ENCODE measurements at regions not wholly inside any gene's neighbourhood (a gene's known extent, or its start where the extent isn't known, plus 50 kb on each side); places are given as distances from the start of the nearest gene placed in this dataset.

DNA sequence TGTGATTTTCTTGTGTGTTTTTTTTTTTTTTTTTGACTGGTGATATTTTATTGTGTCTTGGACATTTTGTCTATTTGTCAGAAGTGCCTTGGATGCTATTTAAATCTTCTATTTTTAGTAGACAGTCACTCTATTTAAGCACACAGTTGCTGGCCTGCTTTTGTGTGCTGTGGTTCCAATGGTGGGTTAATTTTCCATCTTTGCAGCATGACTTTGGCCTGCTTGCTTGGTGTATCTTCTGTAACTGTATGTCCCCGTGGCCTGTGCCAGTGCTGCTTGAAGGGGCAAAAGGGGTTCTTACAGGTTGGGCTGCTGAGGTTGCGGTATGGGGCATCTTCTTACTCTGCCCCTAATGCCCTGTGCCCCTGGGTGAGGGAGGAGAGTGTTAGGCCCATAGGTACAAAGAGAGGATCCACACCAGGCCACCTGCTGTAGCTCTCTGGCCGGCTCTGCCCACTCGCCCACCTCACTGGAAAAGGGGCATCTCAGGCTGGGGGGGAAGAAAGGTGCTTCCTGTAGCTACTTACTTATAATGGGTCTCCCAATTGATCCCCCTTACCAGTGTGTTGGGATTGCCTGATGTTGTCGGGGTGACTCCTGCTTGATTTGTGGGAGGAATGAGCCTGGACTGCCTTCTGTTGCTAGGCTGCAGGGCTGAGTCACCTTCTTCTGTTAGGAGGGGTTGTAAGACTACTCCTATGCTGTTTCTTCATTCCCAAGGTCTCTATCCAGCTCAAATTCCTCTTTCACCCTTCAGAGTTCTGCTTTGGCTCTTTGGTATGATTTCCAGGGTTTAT lies 490.0 kb upstream of the HS6ST1 start:
- TF ChIP-seq, protein P1, sequence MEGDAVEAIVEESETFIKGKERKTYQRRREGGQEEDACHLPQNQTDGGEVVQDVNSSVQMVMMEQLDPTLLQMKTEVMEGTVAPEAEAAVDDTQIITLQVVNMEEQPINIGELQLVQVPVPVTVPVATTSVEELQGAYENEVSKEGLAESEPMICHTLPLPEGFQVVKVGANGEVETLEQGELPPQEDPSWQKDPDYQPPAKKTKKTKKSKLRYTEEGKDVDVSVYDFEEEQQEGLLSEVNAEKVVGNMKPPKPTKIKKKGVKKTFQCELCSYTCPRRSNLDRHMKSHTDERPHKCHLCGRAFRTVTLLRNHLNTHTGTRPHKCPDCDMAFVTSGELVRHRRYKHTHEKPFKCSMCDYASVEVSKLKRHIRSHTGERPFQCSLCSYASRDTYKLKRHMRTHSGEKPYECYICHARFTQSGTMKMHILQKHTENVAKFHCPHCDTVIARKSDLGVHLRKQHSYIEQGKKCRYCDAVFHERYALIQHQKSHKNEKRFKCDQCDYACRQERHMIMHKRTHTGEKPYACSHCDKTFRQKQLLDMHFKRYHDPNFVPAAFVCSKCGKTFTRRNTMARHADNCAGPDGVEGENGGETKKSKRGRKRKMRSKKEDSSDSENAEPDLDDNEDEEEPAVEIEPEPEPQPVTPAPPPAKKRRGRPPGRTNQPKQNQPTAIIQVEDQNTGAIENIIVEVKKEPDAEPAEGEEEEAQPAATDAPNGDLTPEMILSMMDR (IDR thresholded peaks at IDR 0.05) = no peak
- TF ChIP-seq, protein P2, sequence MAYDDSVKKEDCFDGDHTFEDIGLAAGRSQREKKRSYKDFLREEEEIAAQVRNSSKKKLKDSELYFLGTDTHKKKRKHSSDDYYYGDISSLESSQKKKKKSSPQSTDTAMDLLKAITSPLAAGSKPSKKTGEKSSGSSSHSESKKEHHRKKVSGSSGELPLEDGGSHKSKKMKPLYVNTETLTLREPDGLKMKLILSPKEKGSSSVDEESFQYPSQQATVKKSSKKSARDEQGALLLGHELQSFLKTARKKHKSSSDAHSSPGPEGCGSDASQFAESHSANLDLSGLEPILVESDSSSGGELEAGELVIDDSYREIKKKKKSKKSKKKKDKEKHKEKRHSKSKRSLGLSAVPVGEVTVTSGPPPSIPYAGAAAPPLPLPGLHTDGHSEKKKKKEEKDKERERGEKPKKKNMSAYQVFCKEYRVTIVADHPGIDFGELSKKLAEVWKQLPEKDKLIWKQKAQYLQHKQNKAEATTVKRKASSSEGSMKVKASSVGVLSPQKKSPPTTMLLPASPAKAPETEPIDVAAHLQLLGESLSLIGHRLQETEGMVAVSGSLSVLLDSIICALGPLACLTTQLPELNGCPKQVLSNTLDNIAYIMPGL (CRISPR knock-in tag; IDR thresholded peaks at IDR 0.05) = no peak
- TF ChIP-seq, protein P3, sequence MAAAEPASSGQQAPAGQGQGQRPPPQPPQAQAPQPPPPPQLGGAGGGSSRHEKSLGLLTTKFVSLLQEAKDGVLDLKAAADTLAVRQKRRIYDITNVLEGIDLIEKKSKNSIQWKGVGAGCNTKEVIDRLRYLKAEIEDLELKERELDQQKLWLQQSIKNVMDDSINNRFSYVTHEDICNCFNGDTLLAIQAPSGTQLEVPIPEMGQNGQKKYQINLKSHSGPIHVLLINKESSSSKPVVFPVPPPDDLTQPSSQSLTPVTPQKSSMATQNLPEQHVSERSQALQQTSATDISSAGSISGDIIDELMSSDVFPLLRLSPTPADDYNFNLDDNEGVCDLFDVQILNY (CRISPR knock-in tag; IDR thresholded peaks at IDR 0.05) = no peak
- TF ChIP-seq, protein P4, sequence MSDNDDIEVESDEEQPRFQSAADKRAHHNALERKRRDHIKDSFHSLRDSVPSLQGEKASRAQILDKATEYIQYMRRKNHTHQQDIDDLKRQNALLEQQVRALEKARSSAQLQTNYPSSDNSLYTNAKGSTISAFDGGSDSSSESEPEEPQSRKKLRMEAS (CRISPR knock-in tag; IDR thresholded peaks at IDR 0.05) = no peak
- TF ChIP-seq ZBTB21 (CRISPR knock-in tag; IDR thresholded peaks at IDR 0.05; ENCODE audit: borderline replicate concordance) = no peak
- TF ChIP-seq, protein P5, sequence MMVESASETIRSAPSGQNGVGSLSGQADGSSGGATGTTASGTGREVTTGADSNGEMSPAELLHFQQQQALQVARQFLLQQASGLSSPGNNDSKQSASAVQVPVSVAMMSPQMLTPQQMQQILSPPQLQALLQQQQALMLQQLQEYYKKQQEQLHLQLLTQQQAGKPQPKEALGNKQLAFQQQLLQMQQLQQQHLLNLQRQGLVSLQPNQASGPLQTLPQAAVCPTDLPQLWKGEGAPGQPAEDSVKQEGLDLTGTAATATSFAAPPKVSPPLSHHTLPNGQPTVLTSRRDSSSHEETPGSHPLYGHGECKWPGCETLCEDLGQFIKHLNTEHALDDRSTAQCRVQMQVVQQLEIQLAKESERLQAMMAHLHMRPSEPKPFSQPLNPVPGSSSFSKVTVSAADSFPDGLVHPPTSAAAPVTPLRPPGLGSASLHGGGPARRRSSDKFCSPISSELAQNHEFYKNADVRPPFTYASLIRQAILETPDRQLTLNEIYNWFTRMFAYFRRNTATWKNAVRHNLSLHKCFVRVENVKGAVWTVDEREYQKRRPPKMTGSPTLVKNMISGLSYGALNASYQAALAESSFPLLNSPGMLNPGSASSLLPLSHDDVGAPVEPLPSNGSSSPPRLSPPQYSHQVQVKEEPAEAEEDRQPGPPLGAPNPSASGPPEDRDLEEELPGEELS (CRISPR knock-in tag; IDR thresholded peaks at IDR 0.05) = no peak
- TF ChIP-seq SMAD4 (CRISPR knock-in tag; IDR thresholded peaks at IDR 0.05) = no peak
- TF ChIP-seq, protein P6, sequence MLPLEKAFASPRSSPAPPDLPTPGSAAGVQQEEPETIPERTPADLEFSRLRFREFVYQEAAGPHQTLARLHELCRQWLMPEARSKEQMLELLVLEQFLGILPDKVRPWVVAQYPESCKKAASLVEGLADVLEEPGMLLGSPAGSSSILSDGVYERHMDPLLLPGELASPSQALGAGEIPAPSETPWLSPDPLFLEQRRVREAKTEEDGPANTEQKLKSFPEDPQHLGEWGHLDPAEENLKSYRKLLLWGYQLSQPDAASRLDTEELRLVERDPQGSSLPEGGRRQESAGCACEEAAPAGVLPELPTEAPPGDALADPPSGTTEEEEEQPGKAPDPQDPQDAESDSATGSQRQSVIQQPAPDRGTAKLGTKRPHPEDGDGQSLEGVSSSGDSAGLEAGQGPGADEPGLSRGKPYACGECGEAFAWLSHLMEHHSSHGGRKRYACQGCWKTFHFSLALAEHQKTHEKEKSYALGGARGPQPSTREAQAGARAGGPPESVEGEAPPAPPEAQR (CRISPR knock-in tag; IDR thresholded peaks at IDR 0.05) = no peak
- TF ChIP-seq TEAD4 (CRISPR knock-in tag; IDR thresholded peaks at IDR 0.05) = no peak
- TF ChIP-seq, protein P7, sequence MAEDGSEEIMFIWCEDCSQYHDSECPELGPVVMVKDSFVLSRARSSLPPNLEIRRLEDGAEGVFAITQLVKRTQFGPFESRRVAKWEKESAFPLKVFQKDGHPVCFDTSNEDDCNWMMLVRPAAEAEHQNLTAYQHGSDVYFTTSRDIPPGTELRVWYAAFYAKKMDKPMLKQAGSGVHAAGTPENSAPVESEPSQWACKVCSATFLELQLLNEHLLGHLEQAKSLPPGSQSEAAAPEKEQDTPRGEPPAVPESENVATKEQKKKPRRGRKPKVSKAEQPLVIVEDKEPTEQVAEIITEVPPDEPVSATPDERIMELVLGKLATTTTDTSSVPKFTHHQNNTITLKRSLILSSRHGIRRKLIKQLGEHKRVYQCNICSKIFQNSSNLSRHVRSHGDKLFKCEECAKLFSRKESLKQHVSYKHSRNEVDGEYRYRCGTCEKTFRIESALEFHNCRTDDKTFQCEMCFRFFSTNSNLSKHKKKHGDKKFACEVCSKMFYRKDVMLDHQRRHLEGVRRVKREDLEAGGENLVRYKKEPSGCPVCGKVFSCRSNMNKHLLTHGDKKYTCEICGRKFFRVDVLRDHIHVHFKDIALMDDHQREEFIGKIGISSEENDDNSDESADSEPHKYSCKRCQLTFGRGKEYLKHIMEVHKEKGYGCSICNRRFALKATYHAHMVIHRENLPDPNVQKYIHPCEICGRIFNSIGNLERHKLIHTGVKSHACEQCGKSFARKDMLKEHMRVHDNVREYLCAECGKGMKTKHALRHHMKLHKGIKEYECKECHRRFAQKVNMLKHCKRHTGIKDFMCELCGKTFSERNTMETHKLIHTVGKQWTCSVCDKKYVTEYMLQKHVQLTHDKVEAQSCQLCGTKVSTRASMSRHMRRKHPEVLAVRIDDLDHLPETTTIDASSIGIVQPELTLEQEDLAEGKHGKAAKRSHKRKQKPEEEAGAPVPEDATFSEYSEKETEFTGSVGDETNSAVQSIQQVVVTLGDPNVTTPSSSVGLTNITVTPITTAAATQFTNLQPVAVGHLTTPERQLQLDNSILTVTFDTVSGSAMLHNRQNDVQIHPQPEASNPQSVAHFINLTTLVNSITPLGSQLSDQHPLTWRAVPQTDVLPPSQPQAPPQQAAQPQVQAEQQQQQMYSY (CRISPR knock-in tag; IDR thresholded peaks at IDR 0.05) = no peak
- no peak for TF ChIP-seq FOXP1 (CRISPR knock-in tag; IDR thresholded peaks at IDR 0.05; ENCODE audit: borderline replicate concordance)
- TF ChIP-seq, protein P8, sequence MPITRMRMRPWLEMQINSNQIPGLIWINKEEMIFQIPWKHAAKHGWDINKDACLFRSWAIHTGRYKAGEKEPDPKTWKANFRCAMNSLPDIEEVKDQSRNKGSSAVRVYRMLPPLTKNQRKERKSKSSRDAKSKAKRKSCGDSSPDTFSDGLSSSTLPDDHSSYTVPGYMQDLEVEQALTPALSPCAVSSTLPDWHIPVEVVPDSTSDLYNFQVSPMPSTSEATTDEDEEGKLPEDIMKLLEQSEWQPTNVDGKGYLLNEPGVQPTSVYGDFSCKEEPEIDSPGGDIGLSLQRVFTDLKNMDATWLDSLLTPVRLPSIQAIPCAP (CRISPR knock-in tag; IDR thresholded peaks at IDR 0.05) = no peak
